GM19324 (cell line): ENCODE measurements at regions not wholly inside any gene's neighbourhood (a gene's known extent, or its start where the extent isn't known, plus 50 kb on each side); places are given as distances from the start of the nearest gene placed in this dataset.

Source experiments
- ATAC-seq: cut with Tn5 transposase; IDR thresholded peaks from one replicate; pipeline ENCODE4 v1.9.1; 2021; ENCODE audit warnings: mild to moderate bottlenecking, moderate library complexity; ENCODE audit not compliant: unreplicated experiment, low FRiP score

DNA sequence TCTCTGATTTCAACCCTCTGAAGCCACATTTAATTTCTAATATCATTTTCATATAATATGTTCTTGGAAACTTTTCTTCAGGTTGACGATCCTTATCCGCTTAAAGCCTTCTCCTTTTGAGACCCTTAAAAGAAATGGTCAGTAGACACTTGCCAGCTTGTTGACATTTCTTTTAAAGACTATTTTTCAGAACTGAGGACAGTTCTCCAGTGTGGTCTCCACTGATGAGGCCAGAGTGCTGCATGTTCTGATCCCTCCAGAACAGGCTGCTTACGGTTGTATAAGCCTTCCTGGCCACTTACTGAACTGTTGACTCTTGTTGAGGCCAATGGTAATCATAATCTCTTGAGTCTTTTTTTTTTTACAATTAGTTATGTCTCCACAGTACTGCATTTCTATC, 477.3 kb downstream of the FGF9 start:
- ATAC-seq, result no peak

DNA sequence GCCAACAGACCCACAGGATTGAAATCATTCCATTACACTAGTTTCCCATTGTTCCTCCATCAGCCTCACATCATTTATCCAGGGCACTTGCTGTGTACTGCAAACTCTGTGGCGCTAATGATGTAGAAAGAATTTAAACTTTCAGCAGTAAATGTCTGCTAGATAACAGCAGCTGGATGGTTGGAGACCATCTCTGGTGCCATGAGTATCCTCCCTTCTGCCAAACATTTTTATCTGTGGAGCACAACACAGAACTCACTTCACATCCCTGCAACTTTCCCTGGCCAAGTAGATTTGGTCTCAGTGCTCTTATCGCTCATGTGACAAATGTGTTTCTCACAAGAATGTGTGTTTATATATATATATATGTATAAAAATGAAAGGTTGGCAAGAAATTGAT, 481.9 kb downstream of the FGF9 start:
- ATAC-seq, result no peak

DNA sequence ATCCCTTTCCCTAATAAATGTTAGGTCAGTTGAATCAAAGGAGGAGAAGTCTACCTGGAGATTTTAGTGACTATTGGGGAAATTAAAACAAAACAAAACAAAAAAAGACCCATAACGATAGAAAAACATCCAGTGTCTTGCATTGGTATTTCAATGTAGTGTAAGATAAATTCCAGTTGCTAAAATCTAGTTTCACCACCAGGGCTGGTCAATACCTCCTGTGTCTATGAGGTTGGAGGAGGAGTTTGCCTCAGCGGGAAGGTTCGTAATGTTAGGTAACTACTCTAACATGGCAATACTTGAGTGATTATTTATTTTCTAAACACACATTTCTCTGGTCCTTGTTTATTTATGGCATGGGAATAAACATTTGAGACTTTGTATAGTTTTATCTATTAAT, 483.2 kb downstream of the FGF9 start:
- no peak for ATAC-seq

DNA sequence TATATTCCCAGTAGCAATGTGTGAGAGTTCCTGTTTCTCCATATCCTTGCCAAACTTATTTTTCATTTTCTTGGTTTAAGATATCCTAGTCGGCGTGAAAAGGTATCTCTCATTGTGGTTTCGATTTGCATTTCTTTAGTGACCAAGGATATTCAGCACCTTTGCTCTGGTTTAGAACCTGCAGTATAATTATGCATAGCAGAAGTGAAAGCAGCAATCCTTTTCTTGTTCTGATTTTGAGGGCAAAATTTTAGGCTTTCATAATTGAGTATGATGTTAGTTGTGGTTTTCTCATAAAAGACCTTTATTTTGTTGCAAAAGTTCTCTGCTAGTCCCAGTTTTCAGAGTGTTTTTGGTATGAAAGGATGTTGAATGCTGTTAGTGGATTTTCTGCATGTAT, 491.0 kb downstream of the FGF9 start:
- peak; percentile 81 for ATAC-seq

DNA sequence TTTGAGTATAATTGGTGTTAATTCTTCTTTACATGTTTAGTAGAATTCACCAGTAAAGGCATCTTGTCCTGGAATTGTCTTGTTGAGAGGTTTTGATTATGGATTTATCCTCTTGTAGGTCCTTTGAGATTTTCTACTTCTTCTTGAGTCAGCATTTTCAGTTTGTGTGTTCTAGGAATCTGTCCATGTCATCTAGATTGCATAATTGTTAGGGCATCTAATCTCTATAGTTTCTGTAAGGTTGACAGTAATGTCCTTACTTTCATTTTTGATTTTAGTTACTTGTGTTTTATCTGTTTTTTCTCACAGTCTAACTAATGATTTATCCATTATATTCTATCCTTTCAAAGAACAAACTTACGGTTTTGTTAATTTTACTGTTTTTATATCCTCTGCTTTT, 492.0 kb downstream of the FGF9 start:
- peak; percentile 51 for ATAC-seq

DNA sequence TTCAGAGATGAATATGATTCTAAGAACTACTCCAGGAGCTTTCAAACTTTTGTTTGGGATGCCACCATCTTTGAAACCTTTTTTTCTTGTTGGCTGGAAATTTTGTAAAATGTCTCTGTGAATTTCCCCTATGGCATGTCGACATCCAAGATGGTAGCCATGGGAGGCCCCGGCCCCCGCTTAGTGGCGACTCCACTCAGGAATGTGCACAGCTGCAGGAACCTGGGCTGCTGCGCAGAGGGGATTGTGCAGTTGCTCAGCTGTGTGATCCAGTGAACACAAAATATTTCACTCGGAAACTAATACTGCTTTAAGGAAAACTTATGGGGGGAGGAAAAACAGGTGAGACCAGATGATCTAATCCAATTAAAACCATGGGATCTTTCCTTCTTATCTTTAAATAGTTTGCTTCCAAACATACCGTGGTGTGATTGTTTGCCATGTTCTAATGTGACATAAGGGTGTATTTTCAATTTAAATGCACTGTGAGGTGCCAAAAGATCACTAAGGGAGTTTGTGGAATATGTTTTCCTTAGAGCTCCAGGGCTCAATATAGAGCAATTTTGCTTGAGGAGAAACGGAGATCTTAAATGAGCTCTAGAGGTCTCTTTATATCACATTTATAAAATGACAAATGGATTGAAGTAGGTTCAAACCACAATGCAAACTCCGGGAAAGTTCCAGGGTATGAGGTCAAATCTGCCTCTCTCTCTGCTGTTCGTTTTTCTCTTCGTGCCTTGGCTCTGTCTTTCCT, 497.7 kb downstream of the FGF9 start:
- no peak for ATAC-seq

DNA sequence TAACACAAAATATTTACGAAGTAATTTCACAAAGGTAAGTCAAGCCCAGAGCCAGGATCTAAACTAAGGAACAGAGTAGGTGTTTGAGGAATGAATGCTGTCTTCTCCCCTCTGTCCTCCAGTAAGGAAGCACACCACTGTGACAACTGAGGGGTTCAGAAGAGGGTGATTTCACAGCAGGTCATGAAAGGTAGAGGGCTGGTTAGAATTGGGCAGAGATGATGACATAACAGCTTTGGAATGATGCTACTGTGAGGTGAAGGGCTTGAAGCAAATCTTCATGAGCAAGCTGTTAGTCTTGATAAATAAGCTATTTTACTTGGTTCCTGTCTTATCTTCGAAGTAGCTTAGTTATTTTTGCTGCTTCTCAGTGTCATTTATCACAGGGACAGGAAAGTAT, 498.6 kb downstream of the FGF9 start:
- ATAC-seq, result no peak

DNA sequence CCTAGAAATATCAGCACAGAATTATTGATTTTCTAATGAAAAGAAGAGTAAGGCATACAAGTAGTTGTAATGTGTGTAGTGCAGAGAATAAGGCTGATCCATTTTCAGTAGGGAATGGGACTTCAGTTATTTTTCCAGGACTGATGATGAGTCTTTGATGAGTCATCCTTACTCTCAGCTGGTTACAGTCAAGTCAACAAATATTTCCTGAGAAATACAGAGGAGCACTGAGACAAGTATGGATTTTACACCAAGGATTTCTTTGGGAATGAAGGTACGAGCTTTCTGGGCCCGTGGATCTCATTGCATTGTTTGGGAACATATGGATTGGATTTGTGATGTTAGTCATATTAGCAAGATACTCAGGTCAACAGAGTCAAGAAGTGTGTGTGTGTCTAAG, 502.7 kb downstream of the FGF9 start:
- ATAC-seq, result no peak

DNA sequence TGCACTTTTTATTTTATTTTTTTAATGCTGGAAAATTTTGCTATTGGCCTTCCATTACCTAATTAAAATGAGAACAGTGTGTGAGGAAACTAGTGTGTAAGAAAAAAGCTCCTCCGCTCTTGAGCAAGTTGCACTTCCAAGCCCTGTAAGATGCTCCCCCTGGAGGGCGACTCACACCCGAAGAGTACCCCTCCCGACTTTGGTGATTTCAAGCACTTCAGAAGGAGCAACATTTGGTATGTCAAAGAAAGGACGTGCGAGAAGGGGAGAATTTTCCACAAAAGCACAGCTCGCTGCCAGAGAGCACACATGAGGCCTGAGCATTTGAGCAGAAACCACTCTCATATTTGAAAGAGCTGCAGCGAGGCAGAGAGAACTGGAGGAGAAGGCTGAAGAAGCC, 504.4 kb downstream of the FGF9 start:
- no peak for ATAC-seq

DNA sequence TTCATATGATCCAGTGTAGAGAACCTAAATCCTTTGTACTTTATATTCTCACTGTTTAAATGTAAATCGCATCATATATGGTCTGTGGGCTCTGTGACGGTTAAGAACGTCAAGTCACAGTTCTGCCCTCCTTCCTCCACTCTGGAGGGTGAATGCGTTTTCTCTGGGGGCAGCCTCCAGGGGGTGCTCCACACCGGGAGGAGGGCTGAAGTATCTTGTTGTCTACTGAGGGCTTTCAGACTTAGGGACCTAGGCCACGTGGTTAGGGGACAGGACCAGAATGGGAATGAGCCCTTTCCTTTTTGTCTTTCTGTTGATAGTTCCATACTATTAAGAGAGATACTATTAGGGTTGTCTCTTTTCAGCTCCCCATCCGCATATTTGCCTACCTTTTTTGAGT, 504.9 kb downstream of the FGF9 start:
- no peak for ATAC-seq

DNA sequence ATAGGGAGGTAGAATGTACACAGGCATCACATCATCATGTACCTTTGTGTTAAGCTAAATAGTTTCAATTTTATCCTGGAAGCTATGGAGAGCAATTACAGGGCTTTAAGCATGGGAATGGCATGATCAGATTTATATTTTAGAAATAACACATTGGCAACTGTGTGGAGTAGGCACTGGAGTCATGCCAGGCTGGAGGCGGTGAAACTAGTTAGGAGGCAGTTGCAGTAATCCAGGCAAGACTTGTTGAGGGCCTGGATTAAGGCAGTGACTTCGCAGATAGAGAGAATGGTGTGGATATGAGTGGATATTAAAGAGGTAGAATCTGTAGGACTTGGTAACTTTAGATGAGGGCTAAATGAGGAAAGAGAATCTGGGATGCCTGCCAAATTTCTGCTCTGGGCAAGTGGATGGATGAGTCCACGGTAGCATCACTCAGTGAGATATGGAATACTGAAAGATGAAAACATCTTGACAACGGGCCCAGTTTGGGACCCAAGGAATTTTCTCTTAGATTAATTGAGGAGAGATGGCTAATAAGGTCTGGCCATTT, 506.2 kb downstream of the FGF9 start:
- ATAC-seq, result no peak

DNA sequence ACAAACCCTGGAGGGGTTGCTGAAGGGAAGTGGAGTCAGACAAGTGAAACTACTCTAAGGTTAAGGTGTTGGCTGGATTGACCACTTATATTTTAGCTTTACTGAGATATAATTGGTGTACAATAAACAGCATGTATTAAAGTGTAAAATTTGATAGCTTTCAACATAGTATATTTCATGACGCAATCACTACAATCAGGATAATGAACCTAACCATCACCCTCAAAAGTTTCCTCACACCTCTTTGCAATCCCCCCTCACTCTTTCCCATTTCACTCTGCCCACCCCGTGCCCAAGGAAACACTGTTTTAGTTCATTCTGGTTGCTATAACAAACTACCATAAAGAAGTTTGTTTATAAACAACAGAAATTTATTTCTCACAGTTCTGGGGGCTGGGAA, 508.0 kb downstream of the FGF9 start:
- no peak for ATAC-seq

DNA sequence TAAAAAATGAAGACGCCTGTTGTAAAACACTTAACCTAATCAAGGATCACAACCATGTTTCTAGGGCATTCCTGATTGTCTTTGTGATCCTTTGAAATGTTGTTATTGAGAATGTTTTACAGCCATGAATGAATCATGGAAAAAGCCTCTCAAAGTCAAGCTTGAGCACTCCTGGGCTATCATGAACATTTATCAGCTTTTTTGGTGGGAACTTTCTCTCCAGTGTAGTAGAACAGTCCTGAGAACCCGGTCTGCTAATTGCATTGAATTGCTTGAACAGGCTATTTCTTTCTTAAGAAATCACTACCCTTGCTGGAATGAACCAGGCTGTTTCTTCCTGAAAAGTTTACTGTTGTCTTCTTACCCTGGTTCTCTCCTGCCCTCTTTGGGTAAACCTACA, 516.5 kb downstream of the FGF9 start:
- no peak for ATAC-seq

DNA sequence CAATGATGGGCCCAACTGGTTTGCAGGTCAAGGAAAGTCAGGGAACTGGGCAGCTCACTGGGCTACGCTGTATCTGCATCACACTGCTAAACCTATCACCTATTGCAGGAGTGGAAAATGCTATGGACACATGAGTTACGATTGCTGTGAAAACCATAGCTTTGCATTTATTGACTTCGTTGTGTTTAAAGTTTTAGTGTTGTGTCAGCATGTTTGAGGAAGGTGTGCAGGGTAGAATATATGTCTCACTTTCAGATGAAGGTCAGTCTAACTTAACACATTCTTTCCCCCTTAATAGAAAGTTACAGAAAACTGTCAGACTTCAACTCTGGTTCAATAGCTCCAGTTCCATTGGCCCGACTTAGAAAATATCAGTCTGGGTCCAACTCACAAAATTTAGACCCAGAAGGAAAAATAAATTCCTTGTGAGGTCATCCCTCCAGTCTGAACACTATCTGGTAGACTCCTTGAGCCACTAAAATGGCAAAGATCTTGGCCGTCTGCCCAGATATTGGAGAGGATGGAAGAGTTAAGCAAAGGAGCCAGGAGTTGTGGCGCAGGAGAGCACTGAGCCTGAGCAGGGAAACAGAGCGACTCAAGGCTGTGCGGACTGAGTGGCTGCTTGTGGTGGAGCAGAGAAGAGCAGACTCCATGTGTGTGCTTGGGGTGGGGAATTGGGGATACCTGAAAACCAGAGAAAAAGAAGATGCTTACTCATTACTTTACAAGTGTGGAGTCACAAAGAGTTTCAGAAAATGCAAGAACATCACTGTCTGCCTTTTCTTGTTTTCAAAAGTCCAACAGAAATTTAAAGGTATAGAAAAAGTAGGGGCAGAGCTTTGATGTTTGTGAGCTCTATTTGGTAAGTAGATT, 518.5 kb downstream of the FGF9 start:
- no peak for ATAC-seq

DNA sequence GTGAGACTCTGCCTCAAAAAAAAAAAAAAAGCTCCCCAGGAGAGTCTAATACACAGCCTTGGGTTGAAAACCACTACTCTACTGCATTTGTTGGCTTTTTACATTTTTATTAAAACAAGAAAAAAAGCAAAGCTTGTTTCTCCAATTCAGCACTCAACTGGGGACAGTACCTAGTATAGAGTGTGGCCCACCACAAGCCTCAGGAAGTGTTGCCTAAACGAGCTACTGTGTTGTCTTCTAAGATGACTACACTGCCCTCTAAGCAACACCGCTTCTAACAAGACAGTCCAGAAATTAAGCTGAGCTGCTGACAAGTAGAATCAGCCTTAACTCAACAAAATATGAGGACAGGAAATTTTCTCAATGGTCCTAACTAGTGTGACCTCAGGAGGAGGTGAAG, 522.2 kb downstream of the FGF9 start:
- no peak for ATAC-seq

DNA sequence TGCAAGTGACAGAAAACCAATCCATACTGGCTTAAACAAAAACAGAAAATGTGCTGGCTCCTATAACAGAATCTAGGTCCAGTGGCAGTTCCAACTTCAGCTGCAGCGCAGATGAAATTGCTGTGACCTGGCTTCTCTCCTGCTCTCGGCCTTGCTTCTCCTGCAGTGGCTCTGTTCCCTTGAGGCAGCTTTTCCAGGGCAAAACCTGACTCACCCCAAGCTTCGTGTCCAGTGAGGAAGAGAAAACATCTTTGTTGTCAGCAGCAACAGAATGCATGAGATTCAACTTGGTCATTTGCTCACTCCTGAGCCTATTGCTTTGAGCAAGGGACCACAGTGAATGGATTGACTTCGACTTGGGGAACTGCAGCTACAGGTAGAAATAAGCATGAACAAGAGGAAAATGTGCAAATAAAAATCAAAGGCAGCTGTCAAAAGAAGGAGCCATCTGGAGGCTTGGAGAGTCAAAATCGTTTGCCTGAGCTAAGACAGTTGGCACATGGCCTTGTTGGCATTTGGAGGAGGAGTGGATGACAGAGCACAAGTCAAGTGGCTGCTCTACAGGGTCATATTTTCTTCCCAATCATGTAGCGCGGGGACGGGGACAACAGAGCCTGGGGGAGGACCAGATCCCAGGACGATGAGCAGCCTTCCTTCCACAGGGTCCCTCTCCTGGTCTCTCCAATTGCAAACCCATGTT, 523.4 kb downstream of the FGF9 start:
- no peak for ATAC-seq

DNA sequence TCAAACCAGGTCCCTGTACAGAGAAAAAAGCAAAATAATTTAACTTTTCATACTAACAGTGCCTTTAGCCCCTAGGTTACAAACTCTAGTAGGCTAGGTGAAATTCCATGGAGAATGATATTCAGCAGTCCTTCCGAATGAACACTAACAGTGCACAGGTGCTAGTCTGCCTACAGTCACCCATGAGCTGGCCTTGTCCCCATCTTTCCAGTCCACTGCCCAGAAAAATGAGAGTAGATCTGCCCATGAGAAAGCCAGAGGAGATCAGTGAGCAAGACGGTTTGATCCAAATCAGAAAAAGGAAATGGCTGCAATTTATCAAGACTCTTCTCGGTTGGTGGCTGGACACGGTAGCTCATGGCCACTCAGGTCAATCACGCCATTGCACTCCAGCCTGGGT, 524.9 kb downstream of the FGF9 start:
- no peak for ATAC-seq

DNA sequence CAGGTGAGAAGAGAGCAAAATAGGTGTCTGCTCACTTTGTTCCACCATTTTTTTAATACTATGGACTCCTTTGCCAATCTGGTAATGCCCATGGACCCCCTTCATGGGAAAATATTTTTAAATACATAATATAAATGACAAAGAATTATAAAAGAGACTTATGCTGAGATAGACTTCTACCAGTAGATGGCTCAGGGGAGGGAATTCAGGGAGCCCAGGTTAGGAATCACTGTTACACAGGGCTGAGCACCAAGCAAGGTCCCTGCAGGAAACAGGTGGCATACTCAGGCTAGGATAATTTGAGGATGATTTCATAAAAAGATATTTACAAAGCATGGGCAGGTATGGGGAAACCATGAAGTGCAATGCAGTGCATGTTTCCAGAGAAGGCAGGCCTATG, 525.9 kb downstream of the FGF9 start:
- ATAC-seq, result no peak

DNA sequence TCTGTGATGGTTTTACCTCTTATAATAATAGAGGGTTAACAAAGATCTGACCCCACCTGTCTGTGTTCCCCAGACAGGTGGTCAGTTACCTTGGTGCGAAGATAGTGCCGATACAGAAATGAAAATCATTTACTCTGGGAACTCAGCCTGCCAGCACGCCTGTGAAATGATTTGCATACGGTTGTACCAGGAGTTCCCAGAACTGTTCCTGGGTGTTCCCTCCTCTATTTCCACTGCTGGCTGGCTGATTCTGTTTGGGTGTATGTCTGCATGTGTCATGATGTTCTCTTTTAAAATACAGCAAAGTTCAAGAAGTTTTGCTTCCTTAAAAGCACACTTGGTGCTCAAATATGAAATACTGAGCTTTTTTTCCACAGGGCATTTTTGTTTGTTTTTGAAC, 527.1 kb downstream of the FGF9 start:
- ATAC-seq, result no peak

DNA sequence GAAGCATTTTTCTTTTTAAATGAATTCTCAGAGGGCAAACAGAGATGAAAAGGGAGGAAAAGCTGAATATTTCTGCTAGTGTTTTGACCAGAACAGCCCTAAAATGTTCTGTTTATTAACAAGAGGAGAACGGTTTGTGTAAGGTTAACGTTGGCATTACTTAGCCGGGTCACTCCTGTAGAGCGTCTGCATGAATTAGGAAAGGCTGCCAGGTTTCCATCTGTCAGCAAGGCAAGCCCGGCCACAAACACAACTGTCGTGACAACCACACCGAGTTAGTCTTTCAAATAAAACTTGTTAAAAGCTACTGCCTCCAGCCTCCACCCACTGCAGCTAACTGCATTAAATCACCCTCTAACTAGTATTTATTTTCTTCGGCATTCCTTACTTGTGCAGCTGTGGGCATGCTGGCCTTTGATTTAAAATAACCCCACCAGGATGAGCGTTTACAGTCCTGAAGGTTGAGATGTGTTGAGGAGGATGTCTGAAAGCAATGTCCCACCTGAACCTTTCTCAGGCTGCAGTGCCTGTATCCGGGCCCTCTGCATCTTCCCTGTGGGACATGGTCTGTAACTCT, 527.9 kb downstream of the FGF9 start:
- no peak for ATAC-seq

DNA sequence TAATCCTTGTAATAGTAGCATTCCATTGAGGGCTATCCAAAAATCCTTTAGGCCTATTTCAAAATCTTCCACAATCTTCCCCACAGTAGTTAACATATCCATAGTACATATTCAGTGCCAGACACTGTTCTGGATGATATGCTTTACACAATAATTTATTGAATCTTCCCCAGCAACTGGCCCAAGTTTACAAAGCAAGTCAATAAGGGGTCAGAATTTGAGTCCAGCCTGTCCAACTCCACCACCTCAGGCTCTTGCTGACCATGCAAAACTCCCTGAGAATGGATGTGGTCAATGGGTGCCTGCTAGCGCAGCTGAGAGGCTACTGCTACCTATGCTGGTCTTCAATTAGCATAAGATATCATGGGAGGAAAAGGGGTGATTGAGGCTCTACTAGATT, 529.6 kb downstream of the FGF9 start:
- ATAC-seq, result no peak
